ENCODE measurements at regions not wholly inside any gene's neighbourhood (a gene's known extent, or its start where the extent isn't known, plus 50 kb on each side); places are given as distances from the start of the nearest gene placed in this dataset.

DNA sequence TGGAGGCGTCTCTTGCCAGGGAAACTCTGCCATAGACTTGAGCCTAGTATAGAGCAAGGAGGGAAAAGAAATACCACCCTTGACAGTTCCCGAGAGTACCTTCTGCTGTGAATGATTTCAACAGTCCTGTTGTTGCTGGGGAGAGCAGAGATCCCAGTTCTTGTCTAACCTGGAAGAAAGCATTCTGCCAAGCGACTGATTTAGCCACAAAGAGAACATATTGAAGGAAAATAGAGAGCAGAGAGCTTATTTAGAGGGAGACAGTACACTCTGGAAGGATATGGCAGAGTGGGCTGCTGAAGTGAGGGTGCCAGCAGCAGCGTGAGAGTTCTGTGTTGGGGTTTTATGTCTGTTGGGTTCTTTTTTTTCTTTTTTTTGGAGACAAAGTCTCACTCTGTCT, 966.9 kb upstream of the TMEM132C start:
- Mint-ChIP-seq H3K4me3 (no peak overlapping the region), H3K9me3 (peaks cover 3% of the 10 kb centered on the region), H3K27me3 (no peaks in the 10 kb centered on the region), H3K4me1 (no peaks in the 10 kb centered on the region), H3K27ac (no peak overlapping the region), H3K36me3 (ENCODE audit: low read depth) (no peaks in the 10 kb centered on the region)
- no peak for TF ChIP-seq CTCF (IDR thresholded peaks at IDR 0.05)
- intact Hi-C loops (cut with micrococcal nuclease), result no loop called here
- ChIA-PET CTCF (no interaction called here), POLR2A (no interaction called here)
- ATAC-seq (ENCODE audit: low read depth) (no peak), DNase-seq (no peak)

DNA sequence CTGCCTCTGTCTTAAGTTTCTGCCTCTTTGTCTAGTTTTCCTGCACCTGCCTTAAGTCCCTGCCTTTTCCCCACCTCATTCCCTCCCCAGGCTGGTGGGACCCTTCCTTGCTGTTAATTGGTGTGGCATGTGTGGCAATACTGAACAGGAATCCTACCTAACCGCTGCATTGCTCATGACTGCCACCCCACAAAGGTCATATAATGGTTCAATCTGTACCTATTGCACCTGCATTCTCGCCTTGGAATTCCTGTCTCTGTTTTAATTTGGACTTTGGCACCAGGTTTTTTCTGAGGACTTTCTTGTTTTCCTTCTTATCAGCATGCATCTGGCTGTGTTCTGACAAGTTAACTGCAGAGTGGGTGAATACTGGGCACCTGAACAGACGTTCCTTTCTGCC, 966.2 kb upstream of the TMEM132C start:
- H3K36me3 Mint-ChIP-seq (ENCODE audit: low read depth), result no peaks in the 10 kb centered on the region
- CTCF ChIA-PET, result no interaction called here
- H3K9me3 Mint-ChIP-seq, result peaks cover 3% of the 10 kb centered on the region
- H3K4me1 Mint-ChIP-seq, result no peaks in the 10 kb centered on the region
- DNase-seq (no peak), ATAC-seq (ENCODE audit: low read depth) (no peak)
- no peak for TF ChIP-seq CTCF (IDR thresholded peaks at IDR 0.05)
- intact Hi-C loops (cut with micrococcal nuclease), result no loop called here
- H3K27me3 Mint-ChIP-seq, result no peaks in the 10 kb centered on the region
- no peak overlapping the region for H3K27ac Mint-ChIP-seq
- POLR2A ChIA-PET, result no interaction called here
- H3K4me3 Mint-ChIP-seq, result no peak overlapping the region

DNA sequence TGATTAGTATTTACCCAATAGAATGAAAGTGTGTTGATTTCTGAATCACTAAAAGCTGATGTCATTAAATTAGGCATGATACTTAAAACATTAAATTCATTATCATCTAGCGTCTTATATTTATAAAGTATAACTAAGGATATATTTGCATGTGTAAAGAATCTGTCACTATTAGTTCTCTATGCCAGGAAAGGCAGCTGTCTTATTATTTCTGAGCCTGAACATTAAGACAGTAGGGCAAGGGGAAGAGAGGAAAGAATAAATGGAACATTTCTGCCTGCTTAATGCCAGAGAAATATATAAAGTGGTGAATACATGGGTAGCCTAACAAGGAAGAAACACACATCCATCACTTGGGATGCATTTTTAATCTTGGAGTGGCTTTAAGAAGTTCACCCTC, 965.1 kb upstream of the TMEM132C start:
- H3K4me3 Mint-ChIP-seq, result no peak overlapping the region
- ChIA-PET POLR2A (no interaction called here), CTCF (no interaction called here)
- H3K27me3 Mint-ChIP-seq, result no peaks in the 10 kb centered on the region
- no peaks in the 10 kb centered on the region for H3K36me3 Mint-ChIP-seq (ENCODE audit: low read depth)
- DNase-seq (no peak), ATAC-seq (ENCODE audit: low read depth) (no peak)
- TF ChIP-seq CTCF (IDR thresholded peaks at IDR 0.05), result no peak
- no peaks in the 10 kb centered on the region for H3K4me1 Mint-ChIP-seq
- H3K27ac Mint-ChIP-seq, result no peak overlapping the region
- intact Hi-C loops (cut with micrococcal nuclease), result no loop called here
- H3K9me3 Mint-ChIP-seq, result peaks cover 3% of the 10 kb centered on the region

GRCh38 chr12:127304751-127305725, 961.9 kb upstream of the TMEM132C start:
- DNase-seq (no peak), ATAC-seq (ENCODE audit: low read depth) (no peak)
- intact Hi-C loops (cut with micrococcal nuclease), result no loop called here
- Mint-ChIP-seq H3K36me3 (ENCODE audit: low read depth) (no peaks in the 10 kb centered on the region), H3K27me3 (no peaks in the 10 kb centered on the region), H3K4me1 (no peaks in the 10 kb centered on the region), H3K4me3 (no peak overlapping the region), H3K27ac (no peak overlapping the region), H3K9me3 (no peaks in the 10 kb centered on the region)
- POLR2A ChIA-PET, result no interaction called here
- TF ChIP-seq CTCF (IDR thresholded peaks at IDR 0.05), result no peak
- CTCF ChIA-PET, result no interaction called here

- ATAC-seq (ENCODE audit: low read depth), result no peak
- no peaks in the 10 kb centered on the region for H3K36me3 Mint-ChIP-seq (ENCODE audit: low read depth)
- no peak for TF ChIP-seq CTCF (IDR thresholded peaks at IDR 0.05)
These were observed 960.3 kb upstream of the TMEM132C start for GRCh38 chr12:127306604-127307215.

More at GRCh38 chr12:127306604-127307215, 960.3 kb upstream of the TMEM132C start:
- no peak for DNase-seq
- H3K4me3 Mint-ChIP-seq, result no peak overlapping the region
- H3K27me3 Mint-ChIP-seq, result no peaks in the 10 kb centered on the region
- intact Hi-C loops (cut with micrococcal nuclease), result no loop called here
- H3K27ac Mint-ChIP-seq, result no peak overlapping the region
- POLR2A ChIA-PET, result no interaction called here
- H3K4me1 Mint-ChIP-seq, result no peaks in the 10 kb centered on the region
- no peaks in the 10 kb centered on the region for H3K9me3 Mint-ChIP-seq
- CTCF ChIA-PET, result no interaction called here

Data from activated B cell treated with CpG ODN at 0.5 μM for 24 hours (primary cell).